GM23248 (cell line): ENCODE measurements at regions not wholly inside any gene's neighbourhood (a gene's known extent, or its start where the extent isn't known, plus 50 kb on each side); places are given as distances from the start of the nearest gene placed in this dataset.

ENCODE experiments used
- DNase-seq: peaks from one replicate; pipeline ENCODE4 v3.0.0-alpha.2; 2015
- H2AFZ ChIP-seq: fragments of 200-600 bp; sonication (generic); 2 replicates; pipeline ENCODE4 v1.6.1; 2016; ENCODE audit warnings: antibody characterized with exemption
- H3F3A ChIP-seq: fragments of 200-600 bp; sonication (generic); 2 replicates; pipeline ENCODE4 v1.6.1; 2016; ENCODE audit warnings: mild to moderate bottlenecking, antibody characterized with exemption, mixed run types; ENCODE audit not compliant: insufficient read depth
- H3K27ac ChIP-seq: fragments of 200-600 bp; sonication (generic); 2 replicates; pipeline ENCODE4 v1.5.1; 2016; ENCODE audit warnings: mild to moderate bottlenecking
- H3K27me3 ChIP-seq: fragments of 200-600 bp; sonication (generic); replicated peaks from 2 replicates; pipeline ENCODE4 v1.6.1; 2016; ENCODE audit warnings: mild to moderate bottlenecking; ENCODE audit not compliant: insufficient read depth
- H3K36me3 ChIP-seq: fragments of 200-600 bp; sonication (generic); 2 replicates; pipeline ENCODE4 v1.6.1; 2016; ENCODE audit warnings: low read depth, mild to moderate bottlenecking
- H3K4me1 ChIP-seq: fragments of 200-600 bp; sonication (generic); 2 replicates; pipeline ENCODE4 v1.6.1; 2016; ENCODE audit warnings: mild to moderate bottlenecking; ENCODE audit not compliant: insufficient read depth
- H3K4me2 ChIP-seq: fragments of 200-600 bp; sonication (generic); one replicate; pipeline ENCODE4 v1.6.1; 2016; ENCODE audit warnings: mild to moderate bottlenecking; ENCODE audit not compliant: unreplicated experiment
- H3K4me3 ChIP-seq: fragments of 200-600 bp; sonication (generic); 2 replicates; pipeline ENCODE4 v1.5.1; 2016; ENCODE audit warnings: mild to moderate bottlenecking
- H3K79me2 ChIP-seq: fragments of 200-600 bp; sonication (generic); 2 replicates; pipeline ENCODE4 v1.6.1; 2016; ENCODE audit warnings: mild to moderate bottlenecking; ENCODE audit not compliant: insufficient read depth
- H3K9ac ChIP-seq: fragments of 200-600 bp; sonication (generic); 2 replicates; pipeline ENCODE4 v1.6.1; 2016; ENCODE audit warnings: mild to moderate bottlenecking
- H3K9me2 ChIP-seq: fragments of 200-600 bp; sonication (generic); 2 replicates; pipeline ENCODE4 v1.6.1; 2016; ENCODE audit warnings: mixed run types, mild to moderate bottlenecking, moderate library complexity; ENCODE audit not compliant: insufficient read depth
- H3K9me3 ChIP-seq: fragments of 200-600 bp; sonication (generic); one replicate; pipeline ENCODE4 v1.6.1; 2017; ENCODE audit warnings: low read depth
- H4K20me1 ChIP-seq: fragments of 200-600 bp; sonication (generic); 2 replicates; pipeline ENCODE4 v1.6.0; 2016; ENCODE audit not compliant: insufficient read depth
- EZH2 ChIP-seq: fragments of 200-600 bp; sonication (generic); IDR thresholded peaks from 2 replicates; pipeline ENCODE4 v1.6.1; 2018; ENCODE audit warnings: antibody characterized with exemption, mild to moderate bottlenecking; ENCODE audit not compliant: insufficient read depth, poor library complexity, severe bottlenecking
- EZH2phosphoT487 ChIP-seq: fragments of 200-600 bp; sonication (generic); IDR thresholded peaks from 2 replicates; pipeline ENCODE4 v1.6.1; 2018; ENCODE audit warnings: antibody characterized with exemption, moderate library complexity, mild to moderate bottlenecking, low read depth; ENCODE audit not compliant: insufficient read depth
- WGBS, 2 experiments: methylation state at CpG; one replicate each; pipeline ENCODE4 v1.1.6; 2015 to 2017; ENCODE audit warnings: low lambda C conversion rate in 2 of 2, low coverage in 1 of 2; ENCODE audit errors: missing lambda C conversion rate in 2 of 2; 5-methylcytosine and 5-hydroxymethylcytosine counted together
- in situ Hi-C: fragments of 300-500 bp; cut with MboI; formaldehyde crosslinking; loops from 2 replicates; pipeline ENCODE4 v1.15.0; 2020

DNA sequence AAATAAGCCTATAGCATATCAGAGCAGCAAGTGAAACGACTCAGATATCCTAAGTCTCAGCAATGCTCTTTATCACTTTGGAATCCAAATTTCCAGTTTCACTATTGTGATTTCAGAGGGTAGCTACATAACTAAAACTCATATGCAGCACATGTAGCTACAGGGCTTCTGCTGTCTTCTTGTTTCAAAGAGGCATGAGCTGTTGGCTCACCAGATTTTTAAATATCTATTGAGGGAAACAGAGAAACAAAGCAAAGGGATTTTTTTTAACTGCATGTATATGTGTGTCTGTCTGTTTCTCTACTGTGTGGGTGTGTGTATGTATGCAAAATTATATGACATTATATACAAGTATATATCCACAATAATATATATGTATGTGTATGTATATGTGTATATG lies 258.4 kb downstream of the HDGFL1 start:
- no peak overlapping the region for H3K4me3 ChIP-seq
- H3K4me2 ChIP-seq, result peak overlapping the region; percentile 67
- no peaks in the 10 kb centered on the region for H3K36me3 ChIP-seq
- H3K27ac ChIP-seq, result peak overlapping the region; percentile 66
- in situ Hi-C loops, result no loop called here
- 48 to 53% methylated on average over 1 of the region's 1 CpG for WGBS, 2 experiments
- H4K20me1 ChIP-seq, result no peaks in the 10 kb centered on the region
- H3K79me2 ChIP-seq, result no peaks in the 10 kb centered on the region
- H2AFZ ChIP-seq, result 0 out of 2 replicates have a peak overlapping the region, but pooled peaks have one; percentile 22
- no peaks in the 10 kb centered on the region for H3K27me3 ChIP-seq
- H3K9me3 ChIP-seq, result no peaks in the 10 kb centered on the region
- peak overlapping the region; percentile 31; the same call in 1 of the 2 replicates for H3K9ac ChIP-seq
- no peaks in the 10 kb centered on the region for H3F3A ChIP-seq
- peak; percentile 32 for DNase-seq
- H3K9me2 ChIP-seq, result no peaks in the 10 kb centered on the region
- TF ChIP-seq EZH2, result no peak
- TF ChIP-seq EZH2phosphoT487, result no peak
- peaks cover 20% of the 10 kb centered on the region for H3K4me1 ChIP-seq

DNA sequence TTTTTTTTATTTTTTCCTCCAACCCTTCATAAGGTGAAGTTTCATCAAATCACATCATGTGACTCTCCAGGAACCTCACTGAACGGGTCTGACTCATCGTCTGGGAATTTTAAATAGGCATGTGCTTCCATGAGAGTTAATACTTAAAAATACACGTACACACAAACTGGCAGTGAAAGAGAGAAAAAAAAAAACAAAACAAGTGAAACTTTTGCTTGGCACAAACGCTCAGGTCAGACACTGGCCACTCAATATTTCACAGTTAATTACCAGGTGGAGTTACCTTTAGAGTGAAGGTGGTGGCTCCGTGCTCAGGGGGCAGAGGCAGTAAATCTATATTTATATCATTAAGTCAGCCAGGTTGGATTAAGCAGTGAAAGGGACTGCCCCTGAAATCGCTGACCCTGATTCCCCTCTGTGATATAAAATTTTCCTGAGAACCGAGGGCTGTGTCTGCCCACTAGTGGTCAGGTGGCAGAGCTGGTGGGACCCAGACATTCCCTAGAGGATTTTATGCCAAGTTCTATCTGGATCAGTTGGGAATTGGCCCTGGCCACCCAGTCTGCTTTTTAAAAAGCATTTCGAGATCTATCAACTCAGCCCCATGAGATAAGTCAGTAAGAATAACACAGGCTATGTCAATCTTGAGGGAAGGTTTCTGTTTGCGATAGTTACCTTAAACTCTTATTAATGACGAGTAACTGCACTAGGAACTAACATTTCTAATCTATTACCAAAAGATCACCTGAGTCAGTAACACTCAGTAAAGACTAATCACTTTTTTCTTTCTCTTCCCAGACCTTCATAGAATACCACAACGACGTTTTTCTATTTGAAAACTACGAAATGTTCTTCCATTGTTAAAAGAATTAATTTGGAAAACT lies 259.1 kb downstream of the HDGFL1 start:
- WGBS, 2 experiments, result 45% methylated on average over 13 of the region's 13 CpGs
- H3K27ac ChIP-seq, result peak overlapping the region; percentile 66
- in situ Hi-C loops, result no loop called here

DNA sequence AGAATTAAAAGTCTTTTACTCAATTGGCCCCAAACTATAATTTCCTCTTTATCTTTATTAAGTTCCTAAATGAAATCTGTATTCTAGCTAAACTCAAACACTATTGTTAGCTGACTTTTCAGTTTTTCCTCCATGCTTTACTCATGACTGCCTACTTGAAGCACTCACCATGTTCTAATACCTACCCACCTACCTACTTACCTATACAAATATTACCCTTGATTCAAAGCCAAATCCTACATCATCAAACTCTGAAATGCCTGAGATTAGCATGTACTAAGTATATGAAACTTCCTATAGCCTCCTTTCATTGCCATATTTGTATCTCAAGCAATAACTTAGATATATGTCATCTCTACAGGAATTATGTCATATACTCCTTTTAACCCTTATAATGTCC lies 259.7 kb downstream of the HDGFL1 start:
- Histone ChIP-seq H3K9me2 (no peaks in the 10 kb centered on the region), H2AFZ (no peak overlapping the region), H3K79me2 (no peaks in the 10 kb centered on the region), H3K4me1 (peaks cover 20% of the 10 kb centered on the region), H3F3A (no peaks in the 10 kb centered on the region), H3K4me3 (no peak overlapping the region), H4K20me1 (no peaks in the 10 kb centered on the region), H3K27ac (no peak overlapping the region), H3K36me3 (no peaks in the 10 kb centered on the region), H3K9me3 (no peaks in the 10 kb centered on the region), H3K27me3 (no peaks in the 10 kb centered on the region), H3K4me2 (no peak overlapping the region), H3K9ac (no peak overlapping the region)
- no peak for DNase-seq
- in situ Hi-C loops, result no loop called here
- TF ChIP-seq EZH2phosphoT487 (no peak), EZH2 (no peak)

More for the DNA sequence above, 259.1 kb downstream of the HDGFL1 start:
- no peaks in the 10 kb centered on the region for H3K36me3 ChIP-seq
- peaks cover 20% of the 10 kb centered on the region for H3K4me1 ChIP-seq
- H3F3A ChIP-seq, result no peaks in the 10 kb centered on the region
- peak overlapping the region; percentile 52 for H3K4me3 ChIP-seq
- no peaks in the 10 kb centered on the region for H4K20me1 ChIP-seq
- peak overlapping the region; percentile 66 for H3K9ac ChIP-seq
- TF ChIP-seq EZH2, result no peak
- TF ChIP-seq EZH2phosphoT487, result no peak
- no peaks in the 10 kb centered on the region for H3K27me3 ChIP-seq
- DNase-seq, result peak; percentile 91
- no peaks in the 10 kb centered on the region for H3K79me2 ChIP-seq
- no peaks in the 10 kb centered on the region for H3K9me2 ChIP-seq
- peak overlapping the region; percentile 67 for H3K4me2 ChIP-seq
- no peaks in the 10 kb centered on the region for H3K9me3 ChIP-seq
- H2AFZ ChIP-seq, result peak overlapping the region; percentile 56

DNA sequence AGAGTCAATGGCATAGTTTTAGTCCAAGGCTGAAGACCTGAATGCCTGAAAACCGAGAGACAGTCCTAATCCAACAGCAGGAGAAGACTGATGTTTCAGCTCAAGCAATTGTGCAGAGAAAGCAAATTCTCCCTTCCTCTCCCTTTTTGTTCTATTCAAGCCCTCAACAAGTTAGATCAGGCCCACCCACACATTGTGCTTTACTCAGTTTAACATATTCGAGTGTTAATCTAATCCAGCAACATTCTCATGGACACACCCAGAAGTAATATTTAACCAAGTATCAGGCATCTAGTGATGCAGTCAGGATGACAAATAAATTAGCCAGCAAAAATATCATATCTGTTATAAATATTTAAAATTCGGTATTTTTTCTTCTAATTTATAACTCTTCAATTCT lies 261.1 kb downstream of the HDGFL1 start:
- H3K36me3 ChIP-seq, result no peaks in the 10 kb centered on the region
- TF ChIP-seq EZH2, result no peak
- TF ChIP-seq EZH2phosphoT487, result no peak
- no peak overlapping the region for H3K27ac ChIP-seq
- peaks cover 20% of the 10 kb centered on the region for H3K4me1 ChIP-seq
- no peaks in the 10 kb centered on the region for H3F3A ChIP-seq
- no peaks in the 10 kb centered on the region for H3K9me2 ChIP-seq
- no peaks in the 10 kb centered on the region for H4K20me1 ChIP-seq
- H3K79me2 ChIP-seq, result no peaks in the 10 kb centered on the region
- no peak overlapping the region for H3K4me2 ChIP-seq
- WGBS, 2 experiments, result 70 to 83% methylated on average over 3 of the region's 3 CpGs
- DNase-seq, result no peak
- in situ Hi-C loops, result no loop called here
- no peak overlapping the region for H3K9ac ChIP-seq
- H2AFZ ChIP-seq, result no peak overlapping the region
- no peaks in the 10 kb centered on the region for H3K27me3 ChIP-seq
- H3K4me3 ChIP-seq, result no peak overlapping the region
- H3K9me3 ChIP-seq, result no peaks in the 10 kb centered on the region
